ENCODE measurements at regions not wholly inside any gene's neighbourhood (a gene's known extent, or its start where the extent isn't known, plus 50 kb on each side); places are given as distances from the start of the nearest gene placed in this dataset.

GRCh38 chr2:19158896-19159295, 199.5 kb downstream of the OSR1 start:
- H3K36me3 Mint-ChIP-seq (ENCODE audit: low read depth), result peaks cover 10% of the 10 kb centered on the region
- TF ChIP-seq, protein P1, sequence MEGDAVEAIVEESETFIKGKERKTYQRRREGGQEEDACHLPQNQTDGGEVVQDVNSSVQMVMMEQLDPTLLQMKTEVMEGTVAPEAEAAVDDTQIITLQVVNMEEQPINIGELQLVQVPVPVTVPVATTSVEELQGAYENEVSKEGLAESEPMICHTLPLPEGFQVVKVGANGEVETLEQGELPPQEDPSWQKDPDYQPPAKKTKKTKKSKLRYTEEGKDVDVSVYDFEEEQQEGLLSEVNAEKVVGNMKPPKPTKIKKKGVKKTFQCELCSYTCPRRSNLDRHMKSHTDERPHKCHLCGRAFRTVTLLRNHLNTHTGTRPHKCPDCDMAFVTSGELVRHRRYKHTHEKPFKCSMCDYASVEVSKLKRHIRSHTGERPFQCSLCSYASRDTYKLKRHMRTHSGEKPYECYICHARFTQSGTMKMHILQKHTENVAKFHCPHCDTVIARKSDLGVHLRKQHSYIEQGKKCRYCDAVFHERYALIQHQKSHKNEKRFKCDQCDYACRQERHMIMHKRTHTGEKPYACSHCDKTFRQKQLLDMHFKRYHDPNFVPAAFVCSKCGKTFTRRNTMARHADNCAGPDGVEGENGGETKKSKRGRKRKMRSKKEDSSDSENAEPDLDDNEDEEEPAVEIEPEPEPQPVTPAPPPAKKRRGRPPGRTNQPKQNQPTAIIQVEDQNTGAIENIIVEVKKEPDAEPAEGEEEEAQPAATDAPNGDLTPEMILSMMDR (IDR thresholded peaks at IDR 0.05), result no peak
- H3K27ac Mint-ChIP-seq, result no peak overlapping the region
- H3K4me3 Mint-ChIP-seq, result no peak overlapping the region
- DNase-seq, result no peak
- peaks cover 2% of the 10 kb centered on the region for H3K27me3 Mint-ChIP-seq (ENCODE audit: low read depth, poor library complexity)
- H3K9me3 Mint-ChIP-seq, result peaks cover 29% of the 10 kb centered on the region
- no peaks in the 10 kb centered on the region for H3K4me1 Mint-ChIP-seq

GRCh38 chr2:19158211-19158610, 200.2 kb downstream of the OSR1 start:
- Mint-ChIP-seq H3K4me1 (no peaks in the 10 kb centered on the region), H3K27me3 (ENCODE audit: low read depth, poor library complexity) (peaks cover 2% of the 10 kb centered on the region), H3K9me3 (peaks cover 25% of the 10 kb centered on the region), H3K4me3 (no peak overlapping the region), H3K27ac (no peak overlapping the region), H3K36me3 (ENCODE audit: low read depth) (peaks cover 10% of the 10 kb centered on the region)
- no peak for DNase-seq
- TF ChIP-seq, protein P1 (IDR thresholded peaks at IDR 0.05), result no peak

- Mint-ChIP-seq H3K9me3 (peaks cover 30% of the 10 kb centered on the region), H3K4me1 (no peaks in the 10 kb centered on the region), H3K27me3 (ENCODE audit: low read depth, poor library complexity) (peaks cover 2% of the 10 kb centered on the region), H3K36me3 (ENCODE audit: low read depth) (peaks cover 20% of the 10 kb centered on the region), H3K27ac (no peak overlapping the region), H3K4me3 (no peak overlapping the region)
- TF ChIP-seq, protein P1 (IDR thresholded peaks at IDR 0.05), result no peak
- no peak for DNase-seq
Measured at GRCh38 chr2:19156646-19157045, 201.8 kb downstream of the OSR1 start.

- peaks cover 39% of the 10 kb centered on the region for H3K9me3 Mint-ChIP-seq
- peaks cover 4% of the 10 kb centered on the region for H3K4me1 Mint-ChIP-seq
- no peak overlapping the region for H3K4me3 Mint-ChIP-seq
- no peak overlapping the region for H3K27ac Mint-ChIP-seq
- peaks cover 7% of the 10 kb centered on the region for H3K27me3 Mint-ChIP-seq (ENCODE audit: low read depth, poor library complexity)
- peaks cover 31% of the 10 kb centered on the region for H3K36me3 Mint-ChIP-seq (ENCODE audit: low read depth)
- no peak for DNase-seq
- TF ChIP-seq, protein P1 (IDR thresholded peaks at IDR 0.05), result no peak
Measured at GRCh38 chr2:19150726-19151125, 207.7 kb downstream of the OSR1 start.

DNA sequence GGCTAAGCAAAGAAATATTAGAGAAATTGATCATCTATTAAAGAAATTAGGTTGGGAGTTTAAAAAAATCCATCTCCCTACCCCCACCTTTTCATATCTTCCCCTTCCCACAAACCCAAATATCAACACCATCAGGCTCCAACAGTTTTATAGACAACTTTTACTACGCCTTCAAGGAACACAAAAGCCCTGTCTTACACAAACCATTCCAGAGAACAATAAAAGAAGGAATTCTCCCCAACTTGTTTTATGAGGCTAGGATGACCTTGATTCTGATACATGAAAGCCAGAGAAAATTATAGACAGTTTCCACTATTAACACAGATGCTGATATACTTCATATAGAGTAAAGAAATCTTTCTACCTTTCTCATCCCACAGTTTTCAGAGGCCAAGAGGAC, 211.6 kb downstream of the OSR1 start:
- TF ChIP-seq, protein P1 (IDR thresholded peaks at IDR 0.05), result no peak
- Mint-ChIP-seq H3K9me3 (peaks cover 27% of the 10 kb centered on the region), H3K27me3 (ENCODE audit: low read depth, poor library complexity) (peaks cover 7% of the 10 kb centered on the region), H3K4me1 (peaks cover 4% of the 10 kb centered on the region), H3K36me3 (ENCODE audit: low read depth) (peaks cover 19% of the 10 kb centered on the region), H3K27ac (no peak overlapping the region), H3K4me3 (no peak overlapping the region)
- no peak for DNase-seq

- H3K27ac Mint-ChIP-seq, result no peak overlapping the region
- no peak overlapping the region for H3K4me3 Mint-ChIP-seq
- H3K9me3 Mint-ChIP-seq, result no peaks in the 10 kb centered on the region
- TF ChIP-seq, protein P1 (IDR thresholded peaks at IDR 0.05), result no peak
- H3K27me3 Mint-ChIP-seq (ENCODE audit: low read depth, poor library complexity), result peaks cover 6% of the 10 kb centered on the region
- H3K36me3 Mint-ChIP-seq (ENCODE audit: low read depth), result no peaks in the 10 kb centered on the region
- DNase-seq, result no peak
- peaks cover 34% of the 10 kb centered on the region for H3K4me1 Mint-ChIP-seq
Measured at GRCh38 chr2:19141234-19142004, 217.0 kb downstream of the OSR1 start.

Data from nephron progenitor cell (in vitro differentiated cells).